Ectodermal cell (in vitro differentiated cells): ENCODE measurements at regions not wholly inside any gene's neighbourhood (a gene's known extent, or its start where the extent isn't known, plus 50 kb on each side); places are given as distances from the start of the nearest gene placed in this dataset.

Source experiments
- H3K27ac ChIP-seq: 2 replicates; pipeline ENCODE4 v1.7.0; 2013; ENCODE audit warnings: mild to moderate bottlenecking, low read depth, low read length; ENCODE audit not compliant: insufficient read depth, poor library complexity, severe bottlenecking
- H3K27me3 ChIP-seq: 2 replicates; pipeline ENCODE4 v1.7.0; 2013; ENCODE audit warnings: mild to moderate bottlenecking, low read length; ENCODE audit not compliant: insufficient read depth, control insufficient read depth, poor library complexity, severe bottlenecking
- H3K36me3 ChIP-seq: one replicate; pipeline ENCODE4 v1.7.0; 2013; ENCODE audit warnings: low read length; ENCODE audit not compliant: control insufficient read depth, insufficient read depth
- H3K4me1 ChIP-seq: one replicate; pipeline ENCODE4 v1.7.0; 2013; ENCODE audit warnings: low read length; ENCODE audit not compliant: control insufficient read depth, insufficient read depth
- H3K4me3 ChIP-seq: 2 replicates; pipeline ENCODE4 v1.7.0; 2013; ENCODE audit warnings: low read depth, low read length, control low read depth; ENCODE audit not compliant: insufficient read depth
- H3K9me3 ChIP-seq: 2 replicates; pipeline ENCODE4 v1.7.0; 2013; ENCODE audit warnings: mild to moderate bottlenecking, low read length, moderate library complexity; ENCODE audit not compliant: control insufficient read depth
- WGBS, 2 experiments: methylation state at CpG; one replicate each; pipeline ENCODE4 v1.1.7; 2013; ENCODE audit warnings: missing lambda C conversion rate in 2 of 2; 5-methylcytosine and 5-hydroxymethylcytosine counted together

- no peak overlapping the region for H3K27ac ChIP-seq
- H3K9me3 ChIP-seq = no peaks in the 10 kb centered on the region
- no peaks in the 10 kb centered on the region for H3K36me3 ChIP-seq
- H3K4me3 ChIP-seq = no peak overlapping the region
- H3K27me3 ChIP-seq = no peaks in the 10 kb centered on the region
- 94 to 100% methylated on average over 1 to 2 of the region's 2 CpGs for WGBS, 2 experiments
- no peaks in the 10 kb centered on the region for H3K4me1 ChIP-seq
Measured at GRCh38 chr15:35305031-35305550, 220.0 kb upstream of the NANOGP8 start.

- no peaks in the 10 kb centered on the region for H3K4me1 ChIP-seq
- no peak overlapping the region for H3K4me3 ChIP-seq
- H3K9me3 ChIP-seq = no peaks in the 10 kb centered on the region
- no peak overlapping the region for H3K27ac ChIP-seq
- no peaks in the 10 kb centered on the region for H3K36me3 ChIP-seq
- no peaks in the 10 kb centered on the region for H3K27me3 ChIP-seq
- 75% methylated on average over 2 of the region's 2 CpGs; no CpG with 5 or more reads in 1 of the 2 experiments for WGBS, 2 experiments
Measured at GRCh38 chr15:35304389-35304788, 219.3 kb upstream of the NANOGP8 start.

GRCh38 chr15:35302334-35302733 is 217.2 kb upstream of the NANOGP8 start:
- Histone ChIP-seq H3K4me3 (no peak overlapping the region), H3K9me3 (no peaks in the 10 kb centered on the region), H3K36me3 (no peaks in the 10 kb centered on the region), H3K4me1 (no peaks in the 10 kb centered on the region), H3K27me3 (no peaks in the 10 kb centered on the region), H3K27ac (no peak overlapping the region)
- 91 to 100% methylated on average over 1 of the region's 1 CpG for WGBS, 2 experiments

GRCh38 chr15:35301088-35301487 is 216.0 kb upstream of the NANOGP8 start:
- Histone ChIP-seq H3K4me1 (no peaks in the 10 kb centered on the region), H3K4me3 (no peak overlapping the region), H3K27me3 (no peaks in the 10 kb centered on the region), H3K9me3 (no peaks in the 10 kb centered on the region), H3K27ac (no peak overlapping the region), H3K36me3 (no peaks in the 10 kb centered on the region)
- 100% methylated on average over 1 of the region's 2 CpGs for WGBS, 2 experiments

- Histone ChIP-seq H3K27ac (no peak overlapping the region), H3K4me3 (no peak overlapping the region), H3K36me3 (no peaks in the 10 kb centered on the region), H3K4me1 (no peaks in the 10 kb centered on the region), H3K9me3 (no peaks in the 10 kb centered on the region), H3K27me3 (no peaks in the 10 kb centered on the region)
- 94 to 96% methylated on average over 33 of the region's 33 CpGs for WGBS, 2 experiments
Measured at GRCh38 chr15:35299059-35299735, 214.1 kb upstream of the NANOGP8 start.

- Histone ChIP-seq H3K4me1 (no peaks in the 10 kb centered on the region), H3K27me3 (no peaks in the 10 kb centered on the region), H3K36me3 (no peaks in the 10 kb centered on the region), H3K9me3 (no peaks in the 10 kb centered on the region), H3K27ac (no peak overlapping the region), H3K4me3 (no peak overlapping the region)
- WGBS, 2 experiments = 95 to 96% methylated on average over 16 of the region's 16 CpGs
Measured at GRCh38 chr15:35298509-35298908, 213.4 kb upstream of the NANOGP8 start.

- no peaks in the 10 kb centered on the region for H3K9me3 ChIP-seq
- H3K4me1 ChIP-seq = no peaks in the 10 kb centered on the region
- no peak overlapping the region for H3K27ac ChIP-seq
- no peaks in the 10 kb centered on the region for H3K36me3 ChIP-seq
- no peak overlapping the region for H3K4me3 ChIP-seq
- H3K27me3 ChIP-seq = no peaks in the 10 kb centered on the region
- WGBS, 2 experiments = 79% methylated on average over 4 of the region's 4 CpGs
Measured at GRCh38 chr15:35293353-35294130, 208.4 kb upstream of the NANOGP8 start.

GRCh38 chr15:35290301-35290721 is 205.2 kb upstream of the NANOGP8 start:
- Histone ChIP-seq H3K9me3 (no peaks in the 10 kb centered on the region), H3K27ac (no peak overlapping the region), H3K27me3 (no peaks in the 10 kb centered on the region), H3K4me1 (no peaks in the 10 kb centered on the region), H3K36me3 (no peaks in the 10 kb centered on the region), H3K4me3 (no peak overlapping the region)
- WGBS, 2 experiments = 90 to 97% methylated on average over 5 of the region's 5 CpGs

GRCh38 chr15:35289024-35289617 is 204.0 kb upstream of the NANOGP8 start:
- Histone ChIP-seq H3K9me3 (no peaks in the 10 kb centered on the region), H3K36me3 (no peaks in the 10 kb centered on the region), H3K27ac (no peak overlapping the region), H3K27me3 (no peaks in the 10 kb centered on the region), H3K4me1 (no peaks in the 10 kb centered on the region), H3K4me3 (no peak overlapping the region)
- WGBS, 2 experiments = 50 to 59% methylated on average over 2 of the region's 3 CpGs

GRCh38 chr15:35288580-35288979 is 203.5 kb upstream of the NANOGP8 start:
- WGBS, 2 experiments = 94 to 98% methylated on average over 3 of the region's 3 CpGs
- Histone ChIP-seq H3K36me3 (no peaks in the 10 kb centered on the region), H3K4me1 (no peaks in the 10 kb centered on the region)

More at GRCh38 chr15:35288580-35288979, 203.5 kb upstream of the NANOGP8 start:
- Histone ChIP-seq H3K9me3 (no peaks in the 10 kb centered on the region), H3K4me3 (no peak overlapping the region), H3K27ac (no peak overlapping the region), H3K27me3 (no peaks in the 10 kb centered on the region)
